ENCODE measurements at regions not wholly inside any gene's neighbourhood (a gene's known extent, or its start where the extent isn't known, plus 50 kb on each side); places are given as distances from the start of the nearest gene placed in this dataset.

- H3K56ac ChIP-seq (replicated peaks; ENCODE audit: insufficient read length, low read depth, low read length): no peak overlapping the region
- DNase-seq (ENCODE audit: low read depth in 1 of 2, low spot score in 2 of 2): no peak
- H3K79me2 ChIP-seq (ENCODE audit: control insufficient read depth in 1 of 2, insufficient read depth in 2 of 2, low read length in 2 of 2): no peaks in the 10 kb centered on the region
- no peak overlapping the region for H3K9ac ChIP-seq (replicated peaks in 1 of 4; ENCODE audit: extremely low read depth in 1 of 4, low read depth in 3 of 4, low read length in 3 of 4)
- H3K4me1 ChIP-seq (replicated peaks in 1 of 4; ENCODE audit: control insufficient read depth in 3 of 4, insufficient read depth in 4 of 4, low read length in 3 of 4): no peaks in the 10 kb centered on the region
- no peak overlapping the region for H3K4ac ChIP-seq (replicated peaks; ENCODE audit: insufficient read length, low read depth, low read length)
- H3K27ac ChIP-seq (ENCODE audit: low read depth, low read length): no peak overlapping the region
- WGBS, 2 experiments (ENCODE audit: extremely low coverage in 1 of 2, insufficient coverage in 1 of 2, insufficient read length in 1 of 2, insufficient replicate concordance in 2 of 2, low coverage in 1 of 2, low lambda C conversion rate in 2 of 2, missing lambda C conversion rate in 1 of 2): 89% methylated on average over 4 of the region's 4 CpGs; no CpG with 5 or more reads in 1 of the 2 experiments
- H2BK120ac ChIP-seq (replicated peaks; ENCODE audit: low read depth, low read length): no peak overlapping the region
- H3K18ac ChIP-seq (ENCODE audit: extremely low read depth, low read length): no peak overlapping the region
- H4K5ac ChIP-seq (ENCODE audit: insufficient read length, low read depth, low read length): no peak overlapping the region
- ChIA-PET CTCF (ENCODE audit: partially characterized antibody) (interaction anchor here (0.6 to 1.2 kb wide), 3 partner anchors 8 to 85 kb away, joined by 3 to 5 read pairs (median 4); no protein-coding TSS in a partner anchor), POLR2A (ENCODE audit: partially characterized antibody) (no interaction called here)
- H3K23ac ChIP-seq (ENCODE audit: insufficient read length): no peak overlapping the region
- TF ChIP-seq BCL11A (IDR thresholded peaks at IDR 0.05; ENCODE audit: low read depth in 2 of 2, low read length in 2 of 2) (no peak), SIX5 (IDR thresholded peaks at IDR 0.05; ENCODE audit: low read depth, low read length) (no peak), JUN (IDR thresholded peaks at IDR 0.05; ENCODE audit: low read depth, low read length) (no peak), KDM1A (IDR thresholded peaks at IDR 0.05; ENCODE audit: borderline replicate concordance, low read length) (no peak), SIRT6 (IDR thresholded peaks at IDR 0.05; ENCODE audit: low read length) (no peak), CHD2 (IDR thresholded peaks at IDR 0.05; ENCODE audit: low read length) (no peak), BRCA1 (IDR thresholded peaks at IDR 0.05; ENCODE audit: low read depth, low read length) (no peak), CTBP2 (IDR thresholded peaks at IDR 0.05; ENCODE audit: borderline replicate concordance, insufficient read depth, insufficient read length, low read length) (no peak), SP1 (IDR thresholded peaks at IDR 0.05; ENCODE audit: low read depth, low read length) (no peak)
- TF ChIP-seq, protein P1, sequence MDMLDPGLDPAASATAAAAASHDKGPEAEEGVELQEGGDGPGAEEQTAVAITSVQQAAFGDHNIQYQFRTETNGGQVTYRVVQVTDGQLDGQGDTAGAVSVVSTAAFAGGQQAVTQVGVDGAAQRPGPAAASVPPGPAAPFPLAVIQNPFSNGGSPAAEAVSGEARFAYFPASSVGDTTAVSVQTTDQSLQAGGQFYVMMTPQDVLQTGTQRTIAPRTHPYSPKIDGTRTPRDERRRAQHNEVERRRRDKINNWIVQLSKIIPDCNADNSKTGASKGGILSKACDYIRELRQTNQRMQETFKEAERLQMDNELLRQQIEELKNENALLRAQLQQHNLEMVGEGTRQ (IDR thresholded peaks at IDR 0.05; ENCODE audit: low read length): no peak
- no peak overlapping the region for H3K4me2 ChIP-seq (ENCODE audit: insufficient read depth in 1 of 2, low read depth in 2 of 2, low read length in 2 of 2)
- no peaks in the 10 kb centered on the region for H3K36me3 ChIP-seq (ENCODE audit: control insufficient read depth in 2 of 4, insufficient read depth in 4 of 4, low read length in 3 of 4)
- H3K79me1 ChIP-seq (ENCODE audit: low read depth, low read length): no peaks in the 10 kb centered on the region
- no peaks in the 10 kb centered on the region for H4K20me1 ChIP-seq (replicated peaks in 1 of 2; ENCODE audit: control insufficient read depth in 1 of 2, insufficient read depth in 2 of 2, low read length in 2 of 2)
- H4K91ac ChIP-seq (replicated peaks; ENCODE audit: insufficient read length, low read length): no peak overlapping the region
- H3K4me3 ChIP-seq (ENCODE audit: extremely low read depth in 1 of 4, insufficient read depth in 2 of 4, low read depth in 3 of 4, low read length in 4 of 4): no peak overlapping the region
- no peak overlapping the region for H2BK15ac ChIP-seq (ENCODE audit: low read length)
- H3K9me3 ChIP-seq (ENCODE audit: insufficient read depth in 2 of 2, low read depth in 1 of 2, low read length in 1 of 2): no peaks in the 10 kb centered on the region
- H3K27me3 ChIP-seq (replicated peaks in 1 of 4; ENCODE audit: control insufficient read depth in 3 of 4, extremely low read depth in 1 of 4, insufficient read depth in 3 of 4, low read length in 3 of 4): no peaks in the 10 kb centered on the region
- no peak overlapping the region for H2AK5ac ChIP-seq (ENCODE audit: low read depth, low read length)
- no peak overlapping the region for H2BK20ac ChIP-seq (ENCODE audit: low read length)
- no peak overlapping the region for H3K14ac ChIP-seq (ENCODE audit: insufficient read length)
- no peak for FAIRE-seq
- H2BK12ac ChIP-seq (ENCODE audit: low read depth, low read length): no peak overlapping the region
- no peak overlapping the region for H2AFZ ChIP-seq (ENCODE audit: low read length)
- H3K23me2 ChIP-seq (ENCODE audit: low read depth, low read length): no peaks in the 10 kb centered on the region; the same call in 1 of the 2 replicates
- no peak overlapping the region for H2BK5ac ChIP-seq (ENCODE audit: low read depth, low read length)
- no peak overlapping the region for H4K8ac ChIP-seq (ENCODE audit: extremely low read depth, insufficient read depth, low read length)
Observed at GRCh38 chr10:36640626-36641025, 484.8 kb upstream of the ANKRD30A start.
